GM12892 (cell line): ENCODE measurements at regions not wholly inside any gene's neighbourhood (a gene's known extent, or its start where the extent isn't known, plus 50 kb on each side); places are given as distances from the start of the nearest gene placed in this dataset.
"Not testable (repeated sequence)": the region's sequence is repeated elsewhere in the genome, so short reads cannot be mapped to it uniquely, and the experiment has no call there.

ENCODE experiments used
- DNase-seq: peaks from one replicate; pipeline ENCODE4 v3.0.0; 2011; ENCODE audit not compliant: insufficient read length
- FAIRE-seq: peaks from 2 replicates; lab custom pipeline; 2011; peaks lifted over from hg19 to GRCh38; lab: Jason Lieb, UNC
- POLR2A ChIP-seq: IDR thresholded peaks from 2 replicates; pipeline ENCODE4 v1.6.1; 2011; ENCODE audit warnings: low read depth, low read length, control low read depth
- POLR2AphosphoS5 ChIP-seq: IDR thresholded peaks from 2 replicates; pipeline ENCODE4 v1.6.1; 2011; ENCODE audit warnings: low read depth, low read length, control low read depth
- TAF1 ChIP-seq: IDR thresholded peaks from 2 replicates; pipeline ENCODE4 v1.6.1; 2011; ENCODE audit warnings: low read depth, mild to moderate bottlenecking, control low read depth, low read length, borderline replicate concordance

- FAIRE-seq (no peak), DNase-seq (no peak)
- TF ChIP-seq TAF1 (no peak), POLR2A (no peak), POLR2AphosphoS5 (no peak)
These were observed 92.5 kb upstream of the FRMD4A start for GRCh38 chr10:14423111-14423744.

- DNase-seq (no peak), FAIRE-seq (no peak)
- no peak for TF ChIP-seq POLR2AphosphoS5
These were observed 91.7 kb upstream of the FRMD4A start for GRCh38 chr10:14422431-14422830.

DNA sequence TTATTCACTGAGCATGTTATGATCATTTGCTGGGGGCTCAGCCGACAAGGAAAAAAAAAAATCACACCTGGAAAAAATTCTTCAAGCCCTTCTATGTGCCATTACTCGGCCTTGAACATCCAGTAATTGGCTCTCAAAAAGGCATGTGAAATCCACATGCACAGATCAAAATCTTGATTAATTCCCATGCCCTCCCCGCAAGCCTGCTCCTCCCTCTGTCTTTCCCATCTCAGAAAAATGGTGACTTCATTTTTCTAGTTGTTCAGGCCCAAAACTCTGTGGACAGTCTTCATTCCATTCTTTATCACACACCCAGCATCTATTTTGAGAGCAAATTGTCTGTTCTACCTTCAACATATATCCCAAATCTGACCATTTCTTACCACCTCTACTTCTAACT, 91.2 kb upstream of the FRMD4A start:
- TF ChIP-seq TAF1 (no peak), POLR2AphosphoS5 (no peak), POLR2A (no peak)
- no peak for DNase-seq
- no peak for FAIRE-seq

DNA sequence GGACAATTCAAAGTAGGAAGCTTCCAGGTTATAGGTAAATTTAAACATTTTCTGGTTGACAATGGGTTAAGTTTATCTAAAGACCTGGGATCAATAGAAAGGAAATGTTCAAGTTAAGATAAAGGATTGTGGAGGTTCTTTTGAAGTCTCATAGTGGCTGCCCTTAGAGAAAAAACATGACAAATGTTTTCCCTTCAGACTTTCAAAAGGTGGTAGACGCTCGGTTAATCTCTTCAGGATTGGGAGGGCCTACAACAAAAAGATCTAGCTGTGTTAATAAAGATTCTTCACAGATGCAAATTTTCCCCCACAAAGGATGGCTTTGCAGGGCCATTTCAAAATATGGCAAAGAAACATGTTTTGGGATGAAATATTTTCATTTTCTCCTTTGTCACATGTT, 86.6 kb upstream of the FRMD4A start:
- DNase-seq, FAIRE-seq: not testable (repeated sequence)

DNA sequence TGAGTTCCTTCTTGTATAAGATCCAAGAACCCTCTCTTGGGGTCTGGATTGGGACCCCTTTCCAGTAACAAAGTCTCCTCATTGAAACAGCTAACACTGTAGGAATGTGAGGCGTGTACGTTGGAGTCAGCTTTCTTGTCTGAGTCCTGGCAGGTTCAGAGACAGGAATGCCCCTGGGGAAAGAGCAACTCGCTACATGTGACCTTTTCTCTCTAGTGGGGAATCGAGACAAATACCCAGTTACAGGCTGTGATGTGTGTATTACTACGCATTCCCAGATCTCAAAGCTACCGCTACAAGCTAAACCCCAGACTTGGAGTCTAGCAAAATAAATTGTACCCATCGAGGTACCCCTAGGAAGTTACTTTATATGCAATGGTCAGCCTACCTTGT, 85.6 kb upstream of the FRMD4A start:
- TF ChIP-seq POLR2AphosphoS5 (no peak), POLR2A (no peak), TAF1 (no peak)
- no peak for FAIRE-seq
- no peak for DNase-seq

GRCh38 chr10:14415676-14416307, 85.1 kb upstream of the FRMD4A start:
- FAIRE-seq = no peak
- TF ChIP-seq POLR2AphosphoS5 (no peak), POLR2A (no peak), TAF1 (no peak)
- no peak for DNase-seq

- DNase-seq (no peak), FAIRE-seq (no peak)
- no peak for TF ChIP-seq TAF1
- no peak for TF ChIP-seq POLR2AphosphoS5
- no peak for TF ChIP-seq POLR2A
These were observed 84.2 kb upstream of the FRMD4A start for GRCh38 chr10:14414901-14415300.

GRCh38 chr10:14413523-14413922, 82.8 kb upstream of the FRMD4A start:
- FAIRE-seq = no peak
- no peak for DNase-seq
- TF ChIP-seq POLR2A = no peak
- TF ChIP-seq POLR2AphosphoS5 = no peak
- no peak for TF ChIP-seq TAF1

GRCh38 chr10:14412624-14413023, 81.9 kb upstream of the FRMD4A start:
- DNase-seq (no peak), FAIRE-seq (no peak)
- TF ChIP-seq POLR2AphosphoS5 = no peak

DNA sequence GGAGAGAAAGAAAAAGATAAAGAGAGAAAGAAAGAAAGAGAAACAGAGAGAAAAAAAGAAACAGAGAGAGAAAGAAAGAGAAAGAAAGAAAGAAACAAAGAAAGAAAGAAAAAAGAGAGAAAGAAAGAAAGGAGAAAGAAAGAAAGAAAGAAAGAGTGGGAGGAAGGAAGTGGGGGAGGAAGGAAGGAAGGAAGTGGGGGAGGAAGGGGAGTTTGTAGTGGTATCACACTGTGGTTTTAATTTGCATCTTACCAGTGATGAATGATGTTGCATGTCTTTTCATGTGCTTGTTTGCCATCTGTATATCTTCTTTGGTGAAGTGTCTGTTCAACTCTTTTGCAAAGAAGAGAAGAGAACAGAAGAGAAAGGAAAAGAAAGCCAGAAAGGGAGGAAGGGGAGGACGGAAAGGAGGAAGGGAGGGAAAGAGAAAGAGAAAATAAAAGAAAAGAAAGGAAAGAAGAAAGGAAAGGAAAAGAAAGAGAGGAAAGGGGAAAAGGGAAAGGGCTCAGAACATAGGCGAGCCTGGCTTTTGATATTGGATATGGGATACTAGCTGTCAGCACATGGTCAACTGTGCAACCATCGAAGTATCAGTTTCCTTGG, 79.2 kb upstream of the FRMD4A start:
- no peak for FAIRE-seq
- TF ChIP-seq POLR2A (no peak), POLR2AphosphoS5 (no peak), TAF1 (no peak)
- no peak for DNase-seq

DNA sequence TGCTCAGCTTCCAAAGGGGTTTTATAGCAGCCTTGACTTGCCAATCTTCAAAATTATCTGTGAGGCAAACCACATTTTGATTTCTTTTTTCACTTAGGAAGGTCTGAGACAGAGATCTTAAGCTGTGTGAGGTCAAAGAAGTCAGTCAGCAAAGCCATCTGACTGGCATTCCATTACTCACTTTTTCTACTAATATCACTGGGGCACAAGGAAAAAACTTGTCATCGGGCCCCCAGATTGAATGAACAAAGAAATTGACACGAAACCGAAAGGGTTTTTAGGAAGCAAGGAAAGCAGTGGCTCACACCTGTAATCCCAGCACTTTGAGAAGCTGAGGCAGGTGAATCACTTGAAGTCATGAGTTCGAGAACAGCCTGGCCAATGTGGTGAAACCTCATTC, 78.5 kb upstream of the FRMD4A start:
- DNase-seq = no peak
- TF ChIP-seq POLR2A (no peak), TAF1 (no peak), POLR2AphosphoS5 (no peak)
- no peak for FAIRE-seq

GRCh38 chr10:14408139-14408538, 77.4 kb upstream of the FRMD4A start:
- no peak for DNase-seq

DNA sequence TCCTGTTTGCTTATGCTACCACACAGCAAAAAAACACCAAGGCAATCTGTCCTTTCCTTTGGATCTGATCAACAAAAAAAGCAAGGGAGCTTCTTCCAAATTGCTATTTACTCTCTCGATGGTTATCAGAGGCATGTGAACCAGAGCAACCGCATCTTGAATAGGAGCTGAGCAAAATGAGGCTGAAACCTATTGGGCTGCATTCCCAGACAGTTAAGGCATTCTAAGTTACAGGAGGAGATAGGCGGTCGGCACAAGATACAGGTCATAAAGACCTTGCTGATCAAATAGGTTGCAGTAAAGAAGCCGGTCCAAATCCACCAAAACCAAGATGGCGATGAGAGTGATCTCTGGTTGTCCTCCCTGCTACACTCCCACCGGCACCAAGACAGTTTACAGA, 76.8 kb upstream of the FRMD4A start:
- FAIRE-seq = no peak
- no peak for TF ChIP-seq POLR2A
- TF ChIP-seq TAF1 = no peak
- no peak for TF ChIP-seq POLR2AphosphoS5
- DNase-seq = no peak

More at GRCh38 chr10:14408139-14408538, 77.4 kb upstream of the FRMD4A start:
- TF ChIP-seq TAF1 (no peak), POLR2AphosphoS5 (no peak), POLR2A (no peak)
- no peak for FAIRE-seq
